ENCODE measurements at regions not wholly inside any gene's neighbourhood (a gene's known extent, or its start where the extent isn't known, plus 50 kb on each side); places are given as distances from the start of the nearest gene placed in this dataset.
"Not testable (repeated sequence)": the region's sequence is repeated elsewhere in the genome, so short reads cannot be mapped to it uniquely, and the experiment has no call there.

- no peaks in the 10 kb centered on the region for H3K9me3 Mint-ChIP-seq (ENCODE audit: low read depth)
Observed at GRCh38 chr9:115883467-115884329, 269.9 kb upstream of the PAPPA start.

GRCh38 chr9:115884846-115885245 is 268.7 kb upstream of the PAPPA start:
- H3K4me1 Mint-ChIP-seq (ENCODE audit: low read depth), result no peaks in the 10 kb centered on the region
- no peak overlapping the region for H3K4me3 Mint-ChIP-seq (ENCODE audit: low read depth)
- H3K9me3 Mint-ChIP-seq (ENCODE audit: low read depth), result no peaks in the 10 kb centered on the region
- TF ChIP-seq CTCF (IDR thresholded peaks at IDR 0.05; ENCODE audit: unreplicated experiment), result no peak
- no peak for DNase-seq (ENCODE audit: low spot score, unreplicated experiment)
- peaks cover 2% of the 10 kb centered on the region for H3K27me3 Mint-ChIP-seq
- no peaks in the 10 kb centered on the region for H3K36me3 Mint-ChIP-seq (ENCODE audit: insufficient read depth)
- no peak overlapping the region for H3K27ac Mint-ChIP-seq

More at GRCh38 chr9:115883467-115884329, 269.9 kb upstream of the PAPPA start:
- no peaks in the 10 kb centered on the region for H3K4me1 Mint-ChIP-seq (ENCODE audit: low read depth)
- H3K36me3 Mint-ChIP-seq (ENCODE audit: insufficient read depth), result no peaks in the 10 kb centered on the region
- peaks cover 5% of the 10 kb centered on the region for H3K27me3 Mint-ChIP-seq
- DNase-seq (ENCODE audit: low spot score, unreplicated experiment), result peak; percentile 10
- TF ChIP-seq CTCF (IDR thresholded peaks at IDR 0.05; ENCODE audit: unreplicated experiment), result peak; percentile 68
- H3K4me3 Mint-ChIP-seq (ENCODE audit: low read depth), result no peak overlapping the region
- H3K27ac Mint-ChIP-seq, result no peak overlapping the region

- no peaks in the 10 kb centered on the region for H3K9me3 Mint-ChIP-seq (ENCODE audit: low read depth)
- no peak overlapping the region for H3K27ac Mint-ChIP-seq
- H3K36me3 Mint-ChIP-seq (ENCODE audit: insufficient read depth), result no peaks in the 10 kb centered on the region
- no peak for TF ChIP-seq CTCF (IDR thresholded peaks at IDR 0.05; ENCODE audit: unreplicated experiment)
- no peaks in the 10 kb centered on the region for H3K27me3 Mint-ChIP-seq
- no peak for DNase-seq (ENCODE audit: low spot score, unreplicated experiment)
- H3K4me1 Mint-ChIP-seq (ENCODE audit: low read depth), result no peaks in the 10 kb centered on the region
- no peak overlapping the region for H3K4me3 Mint-ChIP-seq (ENCODE audit: low read depth)
Observed at GRCh38 chr9:115888131-115888530, 265.5 kb upstream of the PAPPA start.

- no peaks in the 10 kb centered on the region for H3K9me3 Mint-ChIP-seq (ENCODE audit: low read depth)
- H3K27me3 Mint-ChIP-seq, result no peaks in the 10 kb centered on the region
- no peak overlapping the region for H3K27ac Mint-ChIP-seq
- no peaks in the 10 kb centered on the region for H3K36me3 Mint-ChIP-seq (ENCODE audit: insufficient read depth)
- no peak for DNase-seq (ENCODE audit: low spot score, unreplicated experiment)
- H3K4me1 Mint-ChIP-seq (ENCODE audit: low read depth), result no peaks in the 10 kb centered on the region
- TF ChIP-seq CTCF (IDR thresholded peaks at IDR 0.05; ENCODE audit: unreplicated experiment), result no peak
- no peak overlapping the region for H3K4me3 Mint-ChIP-seq (ENCODE audit: low read depth)
Observed at GRCh38 chr9:115891929-115892328, 261.7 kb upstream of the PAPPA start.

GRCh38 chr9:115898478-115898877 is 255.1 kb upstream of the PAPPA start:
- not testable (repeated sequence) for H3K4me1 Mint-ChIP-seq (ENCODE audit: low read depth); H3K9me3 Mint-ChIP-seq (ENCODE audit: low read depth); H3K4me3 Mint-ChIP-seq (ENCODE audit: low read depth); H3K27ac Mint-ChIP-seq; H3K27me3 Mint-ChIP-seq; H3K36me3 Mint-ChIP-seq (ENCODE audit: insufficient read depth); DNase-seq (ENCODE audit: low spot score, unreplicated experiment)

- no peak for DNase-seq (ENCODE audit: low spot score, unreplicated experiment)
- no peak overlapping the region for H3K4me3 Mint-ChIP-seq (ENCODE audit: low read depth)
- H3K36me3 Mint-ChIP-seq (ENCODE audit: insufficient read depth), result no peaks in the 10 kb centered on the region
- no peak for TF ChIP-seq CTCF (IDR thresholded peaks at IDR 0.05; ENCODE audit: unreplicated experiment)
- no peaks in the 10 kb centered on the region for H3K27me3 Mint-ChIP-seq
- no peaks in the 10 kb centered on the region for H3K4me1 Mint-ChIP-seq (ENCODE audit: low read depth)
- H3K27ac Mint-ChIP-seq, result no peak overlapping the region
- no peaks in the 10 kb centered on the region for H3K9me3 Mint-ChIP-seq (ENCODE audit: low read depth)
Observed at GRCh38 chr9:115900698-115901097, 252.9 kb upstream of the PAPPA start.
